ENCODE measurements at regions not wholly inside any gene's neighbourhood (a gene's known extent, or its start where the extent isn't known, plus 50 kb on each side); places are given as distances from the start of the nearest gene placed in this dataset.

- BruUV-seq (replicated peaks), result no TSS peak
- POLR2A ChIA-PET, result no interaction called here
- H3K36me3 ChIP-seq (ENCODE audit: control insufficient read depth in 1 of 2, insufficient read depth in 2 of 2, low read length in 2 of 2), result no peaks in the 10 kb centered on the region
- intact Hi-C loops (cut with micrococcal nuclease), result no loop called here
- no peaks in the 10 kb centered on the region for H4K20me1 ChIP-seq (ENCODE audit: insufficient read depth)
- H3K4me2 ChIP-seq (ENCODE audit: low read length), result no peak overlapping the region
- H3K9me2 ChIP-seq (ENCODE audit: insufficient read depth), result no peaks in the 10 kb centered on the region
- H3K9ac ChIP-seq (ENCODE audit: low read length), result no peak overlapping the region
- ATAC-seq (no peak), DNase-seq (ENCODE audit: low read depth, low spot score) (no peak)
- no peaks in the 10 kb centered on the region for H3K79me2 ChIP-seq (ENCODE audit: insufficient read depth, low read length)
- CTCF ChIA-PET, result no interaction called here
- TF ChIP-seq EGR1 (IDR thresholded peaks at IDR 0.05; ENCODE audit: low read depth) (no peak), ELF1 (IDR thresholded peaks at IDR 0.05; ENCODE audit: borderline replicate concordance, low read depth) (no peak), EZH2phosphoT487 (IDR thresholded peaks at IDR 0.05; ENCODE audit: borderline replicate concordance) (no peak), FOSL1 (IDR thresholded peaks at IDR 0.05; ENCODE audit: low read depth) (no peak), ATF3 (IDR thresholded peaks at IDR 0.05) (no peak), POLR2A (IDR thresholded peaks at IDR 0.05; ENCODE audit: borderline replicate concordance, extremely low read depth, insufficient read depth, insufficient read length) (no peak)
- TF ChIP-seq, protein P1, sequence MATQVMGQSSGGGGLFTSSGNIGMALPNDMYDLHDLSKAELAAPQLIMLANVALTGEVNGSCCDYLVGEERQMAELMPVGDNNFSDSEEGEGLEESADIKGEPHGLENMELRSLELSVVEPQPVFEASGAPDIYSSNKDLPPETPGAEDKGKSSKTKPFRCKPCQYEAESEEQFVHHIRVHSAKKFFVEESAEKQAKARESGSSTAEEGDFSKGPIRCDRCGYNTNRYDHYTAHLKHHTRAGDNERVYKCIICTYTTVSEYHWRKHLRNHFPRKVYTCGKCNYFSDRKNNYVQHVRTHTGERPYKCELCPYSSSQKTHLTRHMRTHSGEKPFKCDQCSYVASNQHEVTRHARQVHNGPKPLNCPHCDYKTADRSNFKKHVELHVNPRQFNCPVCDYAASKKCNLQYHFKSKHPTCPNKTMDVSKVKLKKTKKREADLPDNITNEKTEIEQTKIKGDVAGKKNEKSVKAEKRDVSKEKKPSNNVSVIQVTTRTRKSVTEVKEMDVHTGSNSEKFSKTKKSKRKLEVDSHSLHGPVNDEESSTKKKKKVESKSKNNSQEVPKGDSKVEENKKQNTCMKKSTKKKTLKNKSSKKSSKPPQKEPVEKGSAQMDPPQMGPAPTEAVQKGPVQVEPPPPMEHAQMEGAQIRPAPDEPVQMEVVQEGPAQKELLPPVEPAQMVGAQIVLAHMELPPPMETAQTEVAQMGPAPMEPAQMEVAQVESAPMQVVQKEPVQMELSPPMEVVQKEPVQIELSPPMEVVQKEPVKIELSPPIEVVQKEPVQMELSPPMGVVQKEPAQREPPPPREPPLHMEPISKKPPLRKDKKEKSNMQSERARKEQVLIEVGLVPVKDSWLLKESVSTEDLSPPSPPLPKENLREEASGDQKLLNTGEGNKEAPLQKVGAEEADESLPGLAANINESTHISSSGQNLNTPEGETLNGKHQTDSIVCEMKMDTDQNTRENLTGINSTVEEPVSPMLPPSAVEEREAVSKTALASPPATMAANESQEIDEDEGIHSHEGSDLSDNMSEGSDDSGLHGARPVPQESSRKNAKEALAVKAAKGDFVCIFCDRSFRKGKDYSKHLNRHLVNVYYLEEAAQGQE (IDR thresholded peaks at IDR 0.05; ENCODE audit: low read depth), result no peak
- TF ChIP-seq, protein P2, sequence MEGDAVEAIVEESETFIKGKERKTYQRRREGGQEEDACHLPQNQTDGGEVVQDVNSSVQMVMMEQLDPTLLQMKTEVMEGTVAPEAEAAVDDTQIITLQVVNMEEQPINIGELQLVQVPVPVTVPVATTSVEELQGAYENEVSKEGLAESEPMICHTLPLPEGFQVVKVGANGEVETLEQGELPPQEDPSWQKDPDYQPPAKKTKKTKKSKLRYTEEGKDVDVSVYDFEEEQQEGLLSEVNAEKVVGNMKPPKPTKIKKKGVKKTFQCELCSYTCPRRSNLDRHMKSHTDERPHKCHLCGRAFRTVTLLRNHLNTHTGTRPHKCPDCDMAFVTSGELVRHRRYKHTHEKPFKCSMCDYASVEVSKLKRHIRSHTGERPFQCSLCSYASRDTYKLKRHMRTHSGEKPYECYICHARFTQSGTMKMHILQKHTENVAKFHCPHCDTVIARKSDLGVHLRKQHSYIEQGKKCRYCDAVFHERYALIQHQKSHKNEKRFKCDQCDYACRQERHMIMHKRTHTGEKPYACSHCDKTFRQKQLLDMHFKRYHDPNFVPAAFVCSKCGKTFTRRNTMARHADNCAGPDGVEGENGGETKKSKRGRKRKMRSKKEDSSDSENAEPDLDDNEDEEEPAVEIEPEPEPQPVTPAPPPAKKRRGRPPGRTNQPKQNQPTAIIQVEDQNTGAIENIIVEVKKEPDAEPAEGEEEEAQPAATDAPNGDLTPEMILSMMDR (IDR thresholded peaks at IDR 0.05 in 2 of 3, conservative IDR thresholded peaks at IDR 0.05 in 1 of 3; ENCODE audit: borderline replicate concordance in 1 of 3, insufficient read depth in 1 of 3, low read depth in 2 of 3, low read length in 2 of 3), result no peak
- no peak overlapping the region for H3K27ac ChIP-seq (ENCODE audit: low read depth, low read length)
- H3K4me1 ChIP-seq (ENCODE audit: control insufficient read depth in 1 of 2, insufficient read depth in 2 of 2, low read length in 2 of 2), result no peaks in the 10 kb centered on the region
- RAD21 ChIA-PET (ENCODE audit: low non-redundant PET in 1 of 2, low total read pairs in 2 of 2, uncharacterized antibody in 2 of 2, unreplicated experiment in 2 of 2), result no interaction called here
- H3K9me3 ChIP-seq (ENCODE audit: control insufficient read depth in 1 of 2, insufficient read depth in 1 of 2, low read depth in 1 of 2, low read length in 2 of 2), result no peaks in the 10 kb centered on the region
- no peak overlapping the region for H3K4me3 ChIP-seq (replicated peaks in 1 of 2; ENCODE audit: low read depth in 1 of 2, low read length in 2 of 2)
- no peaks in the 10 kb centered on the region for H3K27me3 ChIP-seq (ENCODE audit: insufficient read depth, low read length)
- no peak overlapping the region for H2AFZ ChIP-seq (ENCODE audit: low read depth, low read length, poor library complexity, severe bottlenecking)
These were observed 92.1 kb upstream of the GADL1 start for GRCh38 chr3:30986551-30986950.

All from HCT116 (cell line).